NT2/D1 (cell line): ENCODE measurements at regions not wholly inside any gene's neighbourhood (a gene's known extent, or its start where the extent isn't known, plus 50 kb on each side); places are given as distances from the start of the nearest gene placed in this dataset.
"Not testable (repeated sequence)": the region's sequence is repeated elsewhere in the genome, so short reads cannot be mapped to it uniquely, and the experiment has no call there.

Source experiments
- DNase-seq: peaks from one replicate; pipeline ENCODE4 v3.0.0-alpha.2; 2011; ENCODE audit warnings: low read depth, low spot score
- H3K27me3 ChIP-seq: 2 replicates; pipeline ENCODE4 v1.6.0; 2011; ENCODE audit warnings: mild to moderate bottlenecking; ENCODE audit not compliant: insufficient read length, insufficient read depth
- H3K36me3 ChIP-seq: 2 replicates; pipeline ENCODE4 v1.6.1; 2011; ENCODE audit warnings: mild to moderate bottlenecking, low read length, mixed read lengths; ENCODE audit not compliant: insufficient read depth, insufficient read length
- H3K4me1 ChIP-seq: 2 replicates; pipeline ENCODE4 v1.5.1; 2011; ENCODE audit not compliant: insufficient read depth, insufficient read length
- H3K4me3 ChIP-seq: 2 replicates; pipeline ENCODE4 v1.5.1; 2011; ENCODE audit warnings: low read depth; ENCODE audit not compliant: insufficient read length
- H3K9ac ChIP-seq: 2 replicates; pipeline ENCODE4 v1.6.0; 2011; ENCODE audit warnings: low read depth; ENCODE audit not compliant: insufficient read length
- H3K9me3 ChIP-seq: 2 replicates; pipeline ENCODE4 v1.5.1; 2011; ENCODE audit warnings: mild to moderate bottlenecking, low read length; ENCODE audit not compliant: insufficient read depth
- SUZ12 ChIP-seq: IDR thresholded peaks from 2 replicates; pipeline ENCODE4 v1.6.1; 2011; ENCODE audit not compliant: insufficient read length, insufficient read depth; ENCODE audit errors: extremely low read depth
- YY1 ChIP-seq: IDR thresholded peaks from 2 replicates; pipeline ENCODE4 v1.6.1; 2011; ENCODE audit not compliant: insufficient read length, insufficient read depth
- ZNF274 ChIP-seq: IDR thresholded peaks from 2 replicates; pipeline ENCODE4 v1.6.1; 2011; ENCODE audit warnings: mild to moderate bottlenecking, low read depth, low read length

GRCh38 chr13:76680112-76680511 lies 206.1 kb downstream of the KCTD12 start:
- H3K27me3 ChIP-seq: no peaks in the 10 kb centered on the region
- H3K36me3 ChIP-seq: no peaks in the 10 kb centered on the region
- no peak overlapping the region for H3K4me3 ChIP-seq
- no peaks in the 10 kb centered on the region for H3K9me3 ChIP-seq
- no peak overlapping the region for H3K9ac ChIP-seq
- no peak for TF ChIP-seq YY1
- no peak for TF ChIP-seq SUZ12
- TF ChIP-seq ZNF274: no peak
- no peak for DNase-seq
- H3K4me1 ChIP-seq: no peaks in the 10 kb centered on the region

DNA sequence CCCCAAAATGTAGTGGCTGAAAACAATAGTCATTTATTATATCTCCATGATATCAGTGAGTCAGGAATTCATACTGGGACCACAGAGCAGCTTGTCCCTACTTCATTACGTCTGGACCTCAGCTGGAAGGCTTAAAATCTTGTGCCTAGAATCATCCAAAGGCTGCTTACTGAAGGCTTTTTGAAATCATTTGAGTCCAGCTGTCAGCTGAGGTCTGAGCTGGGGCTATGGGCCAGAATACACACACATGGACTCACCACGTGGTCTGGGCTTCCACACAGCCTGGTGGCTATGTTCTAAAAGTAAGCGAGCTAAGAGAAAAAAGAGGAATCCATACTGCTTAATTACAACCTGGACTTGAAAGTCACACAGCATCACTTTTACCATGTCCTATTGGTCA lies 209.2 kb downstream of the KCTD12 start:
- Histone ChIP-seq H3K27me3 (no peaks in the 10 kb centered on the region), H3K9ac (no peak overlapping the region), H3K4me1 (no peaks in the 10 kb centered on the region), H3K36me3 (no peaks in the 10 kb centered on the region), H3K9me3 (no peaks in the 10 kb centered on the region), H3K4me3 (no peak overlapping the region)
- no peak for DNase-seq
- TF ChIP-seq YY1: no peak
- TF ChIP-seq ZNF274: no peak
- no peak for TF ChIP-seq SUZ12

DNA sequence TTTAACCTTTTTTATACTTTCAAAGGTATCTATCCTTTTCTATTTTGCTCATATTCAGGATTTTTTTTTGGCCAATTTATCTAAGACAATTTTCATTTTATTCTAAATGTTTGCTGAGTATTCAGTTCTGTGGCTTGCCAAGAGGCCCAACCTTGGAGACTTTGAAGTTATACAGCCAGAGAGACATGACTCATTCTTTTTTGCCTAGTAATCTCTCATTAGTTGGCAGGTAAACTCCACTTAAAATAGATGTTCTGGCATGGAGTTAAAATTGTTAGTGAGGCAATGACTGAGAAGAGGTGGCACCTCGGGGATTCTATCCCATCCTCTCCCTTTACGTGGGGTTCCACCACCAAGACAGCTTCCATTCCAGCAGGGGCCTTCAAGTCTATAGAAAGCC lies 213.8 kb downstream of the KCTD12 start:
- H3K4me1 ChIP-seq: no peaks in the 10 kb centered on the region
- no peak overlapping the region for H3K9ac ChIP-seq
- H3K4me3 ChIP-seq: no peak overlapping the region
- H3K36me3 ChIP-seq: no peaks in the 10 kb centered on the region
- no peaks in the 10 kb centered on the region for H3K9me3 ChIP-seq
- H3K27me3 ChIP-seq: no peaks in the 10 kb centered on the region
- TF ChIP-seq SUZ12: no peak
- TF ChIP-seq ZNF274: no peak
- TF ChIP-seq YY1: no peak
- no peak for DNase-seq

- H3K9me3 ChIP-seq: no peaks in the 10 kb centered on the region
- H3K36me3 ChIP-seq: no peaks in the 10 kb centered on the region
- no peak overlapping the region for H3K4me3 ChIP-seq
- no peak for TF ChIP-seq SUZ12
- TF ChIP-seq ZNF274: no peak
- TF ChIP-seq YY1: no peak
- no peaks in the 10 kb centered on the region for H3K27me3 ChIP-seq
- H3K9ac ChIP-seq: no peak overlapping the region
- no peak for DNase-seq
- H3K4me1 ChIP-seq: no peaks in the 10 kb centered on the region
Observed at GRCh38 chr13:76668716-76669115, 217.5 kb downstream of the KCTD12 start.

GRCh38 chr13:76668141-76668540 lies 218.1 kb downstream of the KCTD12 start:
- Histone ChIP-seq H3K9ac (no peak overlapping the region), H3K27me3 (no peaks in the 10 kb centered on the region), H3K4me3 (no peak overlapping the region), H3K36me3 (no peaks in the 10 kb centered on the region), H3K9me3 (no peaks in the 10 kb centered on the region), H3K4me1 (no peaks in the 10 kb centered on the region)
- TF ChIP-seq YY1: no peak
- no peak for TF ChIP-seq SUZ12
- no peak for TF ChIP-seq ZNF274
- no peak for DNase-seq

DNA sequence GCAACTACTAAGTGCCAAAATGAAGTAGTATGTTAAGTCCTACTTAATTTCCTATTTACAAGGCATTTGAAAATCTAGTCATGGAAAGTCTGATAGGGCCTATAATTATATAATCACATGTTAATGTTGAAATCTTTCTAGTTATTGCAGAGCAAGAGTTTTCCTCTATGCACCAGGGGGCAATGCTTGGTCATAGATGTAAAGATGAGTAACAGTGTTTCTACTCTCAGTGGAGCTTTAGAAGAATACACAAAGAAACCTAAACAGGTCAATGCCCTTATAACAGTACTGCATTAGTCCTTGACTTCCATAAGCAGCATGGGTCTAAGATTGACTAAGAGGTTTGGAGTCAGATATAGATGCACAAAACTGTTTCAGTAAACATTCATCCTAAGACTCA lies 218.7 kb downstream of the KCTD12 start:
- Histone ChIP-seq H3K27me3 (no peaks in the 10 kb centered on the region), H3K4me1 (no peaks in the 10 kb centered on the region), H3K36me3 (no peaks in the 10 kb centered on the region), H3K4me3 (no peak overlapping the region), H3K9ac (no peak overlapping the region), H3K9me3 (no peaks in the 10 kb centered on the region)
- no peak for DNase-seq
- no peak for TF ChIP-seq SUZ12
- TF ChIP-seq YY1: no peak
- TF ChIP-seq ZNF274: no peak

DNA sequence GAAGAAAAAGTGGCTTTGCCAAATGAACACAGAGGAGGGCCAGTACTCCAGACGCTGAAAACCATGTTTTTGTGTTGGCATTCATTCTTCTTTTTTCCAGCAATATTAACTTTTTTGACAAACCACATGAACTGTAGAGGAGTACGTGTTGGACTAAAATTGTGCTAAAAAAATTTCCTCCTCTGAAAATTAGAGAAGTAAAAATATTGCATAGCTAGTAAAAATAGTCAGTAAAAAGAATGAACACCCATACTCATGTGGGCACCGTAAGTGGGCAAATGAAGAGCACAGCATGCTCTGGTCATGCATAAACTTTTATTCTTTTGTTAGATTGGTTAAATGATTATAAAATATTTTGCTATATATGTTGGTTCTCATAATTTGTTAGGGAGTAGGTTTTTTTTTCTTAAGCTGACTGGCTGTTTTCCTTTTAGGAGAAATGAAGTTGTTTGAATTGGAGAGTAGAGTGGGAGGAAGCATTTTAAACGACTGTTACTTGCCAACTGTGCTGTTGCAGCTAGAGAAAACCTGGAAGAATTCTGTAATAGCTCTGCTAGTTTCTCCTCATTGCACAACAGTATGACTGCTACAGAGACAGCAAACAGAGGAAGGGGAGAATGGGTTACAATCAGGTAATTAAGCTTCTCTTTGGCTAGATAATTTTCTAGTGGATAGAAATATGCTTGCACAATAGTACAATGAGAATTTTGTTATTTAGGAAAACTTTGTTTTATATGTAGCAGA lies 222.4 kb downstream of the KCTD12 start:
- H3K27me3 ChIP-seq: no peaks in the 10 kb centered on the region
- no peak overlapping the region for H3K4me3 ChIP-seq
- no peak for TF ChIP-seq ZNF274
- TF ChIP-seq YY1: no peak
- TF ChIP-seq SUZ12: no peak
- H3K36me3 ChIP-seq: no peaks in the 10 kb centered on the region
- no peaks in the 10 kb centered on the region for H3K4me1 ChIP-seq
- H3K9me3 ChIP-seq: no peaks in the 10 kb centered on the region
- no peak overlapping the region for H3K9ac ChIP-seq
- DNase-seq: no peak

GRCh38 chr13:76659074-76659473 lies 227.1 kb downstream of the KCTD12 start:
- H3K36me3 ChIP-seq: not testable (repeated sequence)

More at GRCh38 chr13:76659074-76659473, 227.1 kb downstream of the KCTD12 start:
- not testable (repeated sequence) for H3K27me3 ChIP-seq, H3K9me3 ChIP-seq, H3K9ac ChIP-seq, H3K4me1 ChIP-seq, H3K4me3 ChIP-seq, DNase-seq
